ENCODE measurements at regions not wholly inside any gene's neighbourhood (a gene's known extent, or its start where the extent isn't known, plus 50 kb on each side); places are given as distances from the start of the nearest gene placed in this dataset.

- TF ChIP-seq, protein P1, sequence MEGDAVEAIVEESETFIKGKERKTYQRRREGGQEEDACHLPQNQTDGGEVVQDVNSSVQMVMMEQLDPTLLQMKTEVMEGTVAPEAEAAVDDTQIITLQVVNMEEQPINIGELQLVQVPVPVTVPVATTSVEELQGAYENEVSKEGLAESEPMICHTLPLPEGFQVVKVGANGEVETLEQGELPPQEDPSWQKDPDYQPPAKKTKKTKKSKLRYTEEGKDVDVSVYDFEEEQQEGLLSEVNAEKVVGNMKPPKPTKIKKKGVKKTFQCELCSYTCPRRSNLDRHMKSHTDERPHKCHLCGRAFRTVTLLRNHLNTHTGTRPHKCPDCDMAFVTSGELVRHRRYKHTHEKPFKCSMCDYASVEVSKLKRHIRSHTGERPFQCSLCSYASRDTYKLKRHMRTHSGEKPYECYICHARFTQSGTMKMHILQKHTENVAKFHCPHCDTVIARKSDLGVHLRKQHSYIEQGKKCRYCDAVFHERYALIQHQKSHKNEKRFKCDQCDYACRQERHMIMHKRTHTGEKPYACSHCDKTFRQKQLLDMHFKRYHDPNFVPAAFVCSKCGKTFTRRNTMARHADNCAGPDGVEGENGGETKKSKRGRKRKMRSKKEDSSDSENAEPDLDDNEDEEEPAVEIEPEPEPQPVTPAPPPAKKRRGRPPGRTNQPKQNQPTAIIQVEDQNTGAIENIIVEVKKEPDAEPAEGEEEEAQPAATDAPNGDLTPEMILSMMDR (IDR thresholded peaks at IDR 0.05 in 8 of 11, conservative IDR thresholded peaks at IDR 0.05 in 3 of 11): no peak
- no peak for TF ChIP-seq POLR2A (IDR thresholded peaks at IDR 0.05)
- TF ChIP-seq POLR2AphosphoS5 (IDR thresholded peaks at IDR 0.05): no peak
Measured at GRCh38 chr4:156517546-156517945, 454.1 kb downstream of the PDGFC start.

All from spleen (tissue), 7 donors.